ENCODE measurements at regions not wholly inside any gene's neighbourhood (a gene's known extent, or its start where the extent isn't known, plus 50 kb on each side); places are given as distances from the start of the nearest gene placed in this dataset.

- intact Hi-C loops (cut with DNase I): loop anchor here in 1 of 10 donors (10.0 kb wide), 1 partner anchor 339 kb away; no protein-coding TSS in a partner anchor
- ATAC-seq: peak; percentile 97 to 98 (median 97)
- peak overlapping the region; percentile 16 to 83 (median 58) for H3K27ac ChIP-seq
- DNase-seq: peak in 4 of 5 donors; percentile 39 to 60 (median 44)
- TF ChIP-seq POLR2A (IDR thresholded peaks at IDR 0.05): no peak
- no peak for TF ChIP-seq CTCF (IDR thresholded peaks at IDR 0.05)
- H3K27me3 ChIP-seq: no peaks in the 10 kb centered on the region
- no peak overlapping the region for H3K4me3 ChIP-seq
- peaks cover 0 to 20% (median 0%) of the 10 kb centered on the region in 12 donors for H3K4me1 ChIP-seq
- H3K36me3 ChIP-seq: no peaks in the 10 kb centered on the region
- WGBS, 4 donors: 32 to 40% (median 38%) methylated on average over 3 of the region's 3 CpGs
- H3K9me3 ChIP-seq: peaks cover 0 to 6% (median under 1%) of the 10 kb centered on the region in 12 donors
Observed at GRCh38 chr5:83404182-83404716, 67.3 kb upstream of the VCAN start.

GRCh38 chr5:83405662-83406061 lies 65.9 kb upstream of the VCAN start:
- 41 to 63% (median 62%) methylated on average over 3 of the region's 3 CpGs for WGBS, 4 donors
- Histone ChIP-seq H3K4me1 (peaks cover 0 to 14% (median 0%) of the 10 kb centered on the region in 12 donors), H3K27me3 (no peaks in the 10 kb centered on the region), H3K36me3 (no peaks in the 10 kb centered on the region), H3K9me3 (peaks cover 0 to 20% (median 10%) of the 10 kb centered on the region in 12 donors), H3K4me3 (no peak overlapping the region), H3K27ac (peak overlapping the region in 6 of 12 donors; percentile 25 to 75 (median 52))
- intact Hi-C loops (cut with DNase I): loop anchor here in 1 of 10 donors (10.0 kb wide), 1 partner anchor 341 kb away; no protein-coding TSS in a partner anchor
- DNase-seq (no peak), ATAC-seq (peak; percentile 76 to 87 (median 84))
- TF ChIP-seq POLR2A (IDR thresholded peaks at IDR 0.05) (no peak), CTCF (IDR thresholded peaks at IDR 0.05) (no peak)

- TF ChIP-seq POLR2A (IDR thresholded peaks at IDR 0.05): no peak
- TF ChIP-seq CTCF (IDR thresholded peaks at IDR 0.05): no peak
- no peak for ATAC-seq
- no peak for DNase-seq
Observed at GRCh38 chr5:83406906-83407305, 64.6 kb upstream of the VCAN start.

GRCh38 chr5:83407931-83408330 lies 63.6 kb upstream of the VCAN start:
- intact Hi-C loops (cut with DNase I): loop anchor here in 1 of 10 donors (10.0 kb wide), 1 partner anchor 343 kb away; no protein-coding TSS in a partner anchor
- TF ChIP-seq CTCF (IDR thresholded peaks at IDR 0.05) (no peak), POLR2A (IDR thresholded peaks at IDR 0.05) (no peak)

More at GRCh38 chr5:83406906-83407305, 64.6 kb upstream of the VCAN start:
- no peak overlapping the region for H3K4me3 ChIP-seq
- H3K4me1 ChIP-seq: peaks cover 0 to 13% (median 0%) of the 10 kb centered on the region in 12 donors
- intact Hi-C loops (cut with DNase I): loop anchor here in 1 of 10 donors (10.0 kb wide), 1 partner anchor 342 kb away; no protein-coding TSS in a partner anchor
- no peaks in the 10 kb centered on the region for H3K36me3 ChIP-seq
- H3K9me3 ChIP-seq: peaks cover 0 to 22% (median 10%) of the 10 kb centered on the region in 12 donors
- no peak overlapping the region for H3K27ac ChIP-seq
- no peaks in the 10 kb centered on the region for H3K27me3 ChIP-seq

More at GRCh38 chr5:83407931-83408330, 63.6 kb upstream of the VCAN start:
- Histone ChIP-seq H3K4me3 (no peak overlapping the region), H3K27me3 (no peaks in the 10 kb centered on the region), H3K27ac (no peak overlapping the region), H3K36me3 (no peaks in the 10 kb centered on the region), H3K9me3 (peaks cover 0 to 22% (median 10%) of the 10 kb centered on the region in 12 donors), H3K4me1 (peaks cover 0 to 13% (median 0%) of the 10 kb centered on the region in 12 donors)
- DNase-seq (no peak), ATAC-seq (no peak)

Measured in heart left ventricle (tissue), 16 donors.